A673 (cell line): ENCODE measurements at regions not wholly inside any gene's neighbourhood (a gene's known extent, or its start where the extent isn't known, plus 50 kb on each side); places are given as distances from the start of the nearest gene placed in this dataset.

Source experiments
- CTCF ChIP-seq: fragments of 300-800, 200-600 bp; sonication (generic); conservative IDR thresholded peaks from 2 replicates; pipeline ENCODE4 v1.5.1; 2017; ENCODE audit warnings: low read depth, mild to moderate bottlenecking, antibody characterized with exemption, low read length, moderate library complexity, mixed read lengths
- EZH2 ChIP-seq: fragments of 200-600 bp; sonication (generic); IDR thresholded peaks from 2 replicates; pipeline ENCODE4 v1.6.1; 2017; ENCODE audit warnings: borderline replicate concordance, low read depth, mild to moderate bottlenecking, mixed read lengths, antibody characterized with exemption, low read length; ENCODE audit not compliant: poor library complexity, severe bottlenecking

- TF ChIP-seq CTCF, result no peak
- no peak for TF ChIP-seq EZH2
Observed at GRCh38 chr3:154786724-154787123, 293.4 kb upstream of the MME start.
